ENCODE measurements at regions not wholly inside any gene's neighbourhood (a gene's known extent, or its start where the extent isn't known, plus 50 kb on each side); places are given as distances from the start of the nearest gene placed in this dataset.
A peak's percentile ranks its signal among the peaks of the same experiment; 100 is the strongest.

GRCh38 chr14:51547701-51548100 is 104.0 kb upstream of the FRMD6 start:
- DNase-seq = no peak
- in situ Hi-C loops (cut with HindIII; ENCODE audit: low pct_ligation_motif_present, low pct_unique_long_range_greater_than_20kb, low sequenced_read_pairs) = no loop called here

DNA sequence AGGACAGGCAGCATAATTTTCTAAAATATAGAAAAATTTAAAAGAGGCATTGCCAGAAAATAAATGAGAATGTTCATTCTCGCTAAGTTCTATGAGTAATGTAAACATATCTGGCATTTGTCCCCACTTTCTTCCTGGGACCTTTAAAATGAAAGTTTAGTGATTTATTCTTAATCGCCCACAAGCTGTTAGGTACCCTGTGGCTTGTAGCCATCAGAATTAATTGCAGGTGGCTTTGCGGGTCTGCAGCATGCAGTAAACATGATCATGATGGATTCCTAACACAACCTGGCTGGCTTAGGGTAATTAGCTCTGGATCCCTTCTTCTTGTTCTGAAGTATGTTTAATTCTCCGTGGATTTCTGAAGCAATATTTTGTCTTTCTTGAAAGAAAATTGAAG is 103.5 kb upstream of the FRMD6 start:
- no peak for DNase-seq
- in situ Hi-C loops (cut with HindIII; ENCODE audit: low pct_ligation_motif_present, low pct_unique_long_range_greater_than_20kb, low sequenced_read_pairs) = no loop called here

DNA sequence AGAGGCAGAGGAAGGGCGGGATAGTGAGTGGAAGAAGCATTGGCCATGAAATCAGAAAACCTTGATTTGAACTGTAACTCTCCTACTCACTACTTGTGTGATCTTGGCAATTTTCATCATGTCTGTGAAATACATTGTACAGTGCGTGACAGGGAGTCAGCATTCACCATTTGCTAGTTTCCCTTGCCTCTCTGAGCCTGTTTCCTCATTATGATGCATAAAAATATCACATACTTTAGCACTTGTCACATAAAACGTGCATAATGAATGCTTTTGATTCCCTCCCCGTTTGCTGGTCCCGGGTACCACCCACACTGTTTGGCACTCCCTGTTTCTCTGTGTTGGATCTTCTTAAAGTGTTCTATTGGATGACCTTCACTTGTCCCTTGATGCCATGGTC is 101.1 kb upstream of the FRMD6 start:
- no peak for DNase-seq
- in situ Hi-C loops (cut with HindIII; ENCODE audit: low pct_ligation_motif_present, low pct_unique_long_range_greater_than_20kb, low sequenced_read_pairs) = no loop called here

GRCh38 chr14:51552275-51552674 is 99.4 kb upstream of the FRMD6 start:
- peak; percentile 48 for DNase-seq
- in situ Hi-C loops (cut with HindIII; ENCODE audit: low pct_ligation_motif_present, low pct_unique_long_range_greater_than_20kb, low sequenced_read_pairs) = no loop called here

- DNase-seq = peak; percentile 36
- in situ Hi-C loops (cut with HindIII; ENCODE audit: low pct_ligation_motif_present, low pct_unique_long_range_greater_than_20kb, low sequenced_read_pairs) = no loop called here
Measured at GRCh38 chr14:51552768-51553404, 98.8 kb upstream of the FRMD6 start.

DNA sequence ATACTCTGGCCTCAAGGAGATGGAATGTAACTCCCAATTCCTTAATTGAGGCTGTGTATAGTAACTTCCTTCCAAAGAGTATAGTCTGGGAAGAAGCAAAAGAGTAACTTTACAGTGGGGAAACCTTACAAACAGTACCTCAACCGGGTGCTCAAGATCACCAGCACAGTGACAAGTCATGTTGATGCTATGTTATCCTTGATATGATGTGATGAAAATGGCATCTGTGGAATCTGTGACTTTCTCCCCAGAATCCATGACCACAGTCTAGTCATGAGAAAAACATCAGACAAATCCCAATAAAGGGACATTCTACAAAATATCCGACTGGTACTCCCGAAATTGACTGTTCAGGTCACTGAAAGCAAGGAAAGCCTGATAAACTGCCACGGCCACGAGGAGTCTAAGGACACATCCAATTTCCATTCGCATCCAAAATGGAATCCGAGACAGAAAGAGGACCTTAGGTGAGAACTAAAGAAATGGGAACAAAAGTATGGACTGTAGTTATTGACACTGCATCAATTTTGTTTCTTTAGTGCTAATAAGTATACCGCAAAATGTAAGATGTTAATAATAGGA is 97.3 kb upstream of the FRMD6 start:
- in situ Hi-C loops (cut with HindIII; ENCODE audit: low pct_ligation_motif_present, low pct_unique_long_range_greater_than_20kb, low sequenced_read_pairs) = no loop called here
- peak; percentile 96 for DNase-seq

DNA sequence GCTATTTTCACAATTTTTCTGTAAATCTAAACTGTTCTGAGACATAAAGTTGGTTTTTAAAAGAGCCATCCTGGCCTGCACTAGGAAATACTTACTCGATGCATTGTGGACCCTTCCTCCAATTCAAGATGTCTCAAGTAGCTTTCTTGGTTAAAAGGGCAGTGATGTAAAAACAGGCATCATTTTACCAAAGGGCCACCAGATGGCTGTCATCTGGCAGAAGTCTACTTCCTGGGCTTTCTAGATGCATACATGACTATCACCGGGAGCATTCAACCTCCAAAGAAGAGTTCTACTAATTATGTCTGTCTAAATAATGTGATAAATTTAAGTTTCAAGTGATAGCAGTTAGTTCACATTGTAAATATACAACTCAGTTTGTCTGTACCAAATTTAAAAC is 96.8 kb upstream of the FRMD6 start:
- DNase-seq = peak; percentile 72
- in situ Hi-C loops (cut with HindIII; ENCODE audit: low pct_ligation_motif_present, low pct_unique_long_range_greater_than_20kb, low sequenced_read_pairs) = no loop called here

GRCh38 chr14:51561141-51561540 is 90.6 kb upstream of the FRMD6 start:
- no peak for DNase-seq
- in situ Hi-C loops (cut with HindIII; ENCODE audit: low pct_ligation_motif_present, low pct_unique_long_range_greater_than_20kb, low sequenced_read_pairs) = no loop called here

DNA sequence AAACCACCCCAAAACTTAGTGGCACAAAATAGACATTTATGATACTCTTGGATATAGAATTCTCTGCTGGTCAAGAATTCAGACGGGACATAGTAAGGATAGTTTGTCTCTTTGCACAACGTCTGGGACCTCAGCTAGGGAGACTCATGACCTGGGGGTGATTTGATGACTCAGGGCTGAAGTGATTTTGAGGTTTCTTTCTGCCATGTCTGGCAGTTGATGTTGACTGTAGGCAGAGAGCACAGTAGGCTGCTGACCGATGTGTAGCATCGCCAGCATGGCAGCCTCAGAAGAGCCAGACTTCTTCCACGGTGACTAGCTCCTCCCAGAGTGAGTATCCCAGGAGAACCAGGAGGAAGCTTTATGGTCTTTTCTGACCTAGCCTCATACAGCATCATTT is 88.9 kb upstream of the FRMD6 start:
- no peak for DNase-seq
- in situ Hi-C loops (cut with HindIII; ENCODE audit: low pct_ligation_motif_present, low pct_unique_long_range_greater_than_20kb, low sequenced_read_pairs) = no loop called here

DNA sequence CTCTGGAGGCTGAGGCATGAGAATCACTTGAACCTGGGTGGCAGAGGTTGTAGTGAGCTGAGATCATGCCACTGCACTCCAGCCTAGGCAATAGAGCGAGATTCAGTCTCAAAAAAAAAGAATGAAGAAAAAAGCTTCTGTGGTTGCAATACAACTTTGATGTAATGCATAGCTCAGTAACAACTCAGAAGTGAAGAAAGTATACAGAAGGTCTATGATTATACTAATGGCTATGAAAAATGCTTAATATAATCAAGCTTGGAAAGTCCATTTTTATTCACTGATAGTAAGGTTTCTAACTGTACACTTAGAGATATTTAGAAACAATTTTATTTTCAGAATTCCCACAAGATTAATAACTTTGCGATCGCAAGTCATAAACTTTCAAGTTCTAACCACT is 88.2 kb upstream of the FRMD6 start:
- in situ Hi-C loops (cut with HindIII; ENCODE audit: low pct_ligation_motif_present, low pct_unique_long_range_greater_than_20kb, low sequenced_read_pairs) = no loop called here

GRCh38 chr14:51564460-51564859 is 87.2 kb upstream of the FRMD6 start:
- in situ Hi-C loops (cut with HindIII; ENCODE audit: low pct_ligation_motif_present, low pct_unique_long_range_greater_than_20kb, low sequenced_read_pairs) = no loop called here
- DNase-seq = no peak

More for the DNA sequence above, 88.2 kb upstream of the FRMD6 start:
- no peak for DNase-seq

GRCh38 chr14:51564986-51565604 is 86.6 kb upstream of the FRMD6 start:
- DNase-seq = no peak
- in situ Hi-C loops (cut with HindIII; ENCODE audit: low pct_ligation_motif_present, low pct_unique_long_range_greater_than_20kb, low sequenced_read_pairs) = no loop called here

DNA sequence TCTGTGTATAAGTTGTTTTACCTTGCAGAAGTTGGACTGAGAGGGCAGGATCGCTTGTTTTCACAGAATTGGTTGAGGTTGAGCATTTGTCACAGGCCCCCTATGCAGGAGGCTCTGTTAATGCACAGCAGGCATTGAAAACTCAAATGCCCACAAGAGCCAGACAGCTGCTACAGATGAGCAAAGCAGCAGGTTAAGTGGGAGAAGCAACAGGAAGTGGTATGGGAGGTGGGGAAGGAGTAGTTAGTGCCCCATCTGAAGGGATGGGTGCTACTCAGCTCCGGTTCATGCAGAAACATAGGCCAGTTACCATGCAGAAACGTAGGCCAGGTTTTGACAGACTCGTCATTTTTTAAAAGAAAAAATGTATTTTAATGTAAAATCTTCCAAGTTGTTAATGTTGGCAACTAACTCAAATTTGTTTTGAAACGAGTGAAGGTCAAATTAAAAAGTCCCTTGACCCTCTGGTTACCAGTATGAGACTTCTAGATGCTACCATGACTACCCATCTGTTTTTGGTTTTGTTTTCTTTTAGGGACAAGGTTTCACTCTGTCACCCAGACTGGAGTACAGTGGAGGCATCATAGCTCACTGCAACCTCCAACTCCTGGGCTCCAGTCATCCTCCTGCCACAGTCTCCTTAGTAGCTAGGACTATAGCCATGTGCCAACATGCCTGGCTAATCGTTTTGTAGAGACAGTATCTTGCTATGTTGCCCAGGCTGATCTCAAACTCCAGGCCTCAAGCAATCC is 84.7 kb upstream of the FRMD6 start:
- in situ Hi-C loops (cut with HindIII; ENCODE audit: low pct_ligation_motif_present, low pct_unique_long_range_greater_than_20kb, low sequenced_read_pairs) = no loop called here
- no peak for DNase-seq

- in situ Hi-C loops (cut with HindIII; ENCODE audit: low pct_ligation_motif_present, low pct_unique_long_range_greater_than_20kb, low sequenced_read_pairs) = no loop called here
- DNase-seq = no peak
Measured at GRCh38 chr14:51568366-51568765, 83.3 kb upstream of the FRMD6 start.

DNA sequence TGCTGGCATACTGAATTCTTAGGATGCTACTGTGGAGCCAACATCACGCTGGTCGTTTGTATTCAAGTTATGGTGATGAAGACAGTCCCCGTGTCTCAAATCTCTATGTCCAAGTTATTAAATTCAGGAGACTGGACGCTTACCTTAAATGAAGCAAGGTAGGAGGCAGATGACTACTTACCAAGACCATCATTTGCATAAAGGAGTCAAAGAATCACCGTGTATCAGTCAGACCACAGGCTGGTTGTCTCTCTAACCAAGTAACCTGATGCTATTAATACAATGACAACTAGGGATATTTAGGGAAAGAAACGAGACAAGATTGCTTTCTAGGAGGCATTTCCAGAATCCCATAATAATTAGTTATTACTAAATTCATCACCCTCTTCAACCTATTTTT is 78.1 kb upstream of the FRMD6 start:
- DNase-seq = no peak
- in situ Hi-C loops (cut with HindIII; ENCODE audit: low pct_ligation_motif_present, low pct_unique_long_range_greater_than_20kb, low sequenced_read_pairs) = no loop called here

- in situ Hi-C loops (cut with HindIII; ENCODE audit: low pct_ligation_motif_present, low pct_unique_long_range_greater_than_20kb, low sequenced_read_pairs) = no loop called here
- no peak for DNase-seq
Measured at GRCh38 chr14:51574009-51574408, 77.7 kb upstream of the FRMD6 start.

- in situ Hi-C loops (cut with HindIII; ENCODE audit: low pct_ligation_motif_present, low pct_unique_long_range_greater_than_20kb, low sequenced_read_pairs) = no loop called here
Measured at GRCh38 chr14:51575349-51576116, 76.2 kb upstream of the FRMD6 start.

GRCh38 chr14:51576117-51576430 is 75.6 kb upstream of the FRMD6 start:
- DNase-seq = no peak
- in situ Hi-C loops (cut with HindIII; ENCODE audit: low pct_ligation_motif_present, low pct_unique_long_range_greater_than_20kb, low sequenced_read_pairs) = no loop called here

More at GRCh38 chr14:51575349-51576116, 76.2 kb upstream of the FRMD6 start:
- DNase-seq = no peak

GRCh38 chr14:51576879-51577278 is 74.8 kb upstream of the FRMD6 start:
- no peak for DNase-seq
- in situ Hi-C loops (cut with HindIII; ENCODE audit: low pct_ligation_motif_present, low pct_unique_long_range_greater_than_20kb, low sequenced_read_pairs) = no loop called here

Data from ACHN (cell line).